GM12878 (cell line): ENCODE measurements at regions not wholly inside any gene's neighbourhood (a gene's known extent, or its start where the extent isn't known, plus 50 kb on each side); places are given as distances from the start of the nearest gene placed in this dataset.

Experiments
- ATAC-seq: fragments of 200-7000 bp; cut with Tn5 transposase; 3 replicates; pipeline ENCODE4 v1.9.1; 2020; ENCODE audit warnings: mild to moderate bottlenecking, moderate library complexity
- BruUV-seq: library from RNA; stranded (reverse); fragments of 400-500 nt; replicated peaks from 2 replicates; lab custom pipeline; 2021; lab: Mats Ljungman, UMichigan
- CTCF ChIA-PET: fragments of 300-600 bp; sonication (Branson Sonifier 250); formaldehyde crosslinking; extraction: SDS; loops from one replicate; lab custom pipeline; 2021; ENCODE audit warnings: inconsistent platforms; lab: Yijun Ruan, JAX
- POLR2A ChIA-PET: fragments of 350-600 bp; formaldehyde crosslinking; extraction: SDS; loops from one replicate; lab custom pipeline; 2021; ENCODE audit warnings: inconsistent platforms; lab: Charles Lee
- RAD21 ChIA-PET: fragments of 300-600 bp; sonication (Branson Sonifier 250); formaldehyde crosslinking; loops from one replicate; lab custom pipeline; 2023; ENCODE audit warnings: antibody characterized with exemption; ENCODE audit not compliant: unreplicated experiment; lab: Charles Lee
- SMC1A ChIA-PET: fragments of 300-600 bp; sonication (Branson Sonifier 250); formaldehyde crosslinking; loops from one replicate; lab custom pipeline; 2023; ENCODE audit not compliant: unreplicated experiment, uncharacterized antibody; lab: Charles Lee
- DNase-seq: peaks from one replicate; pipeline ENCODE4 v3.0.0-alpha.2; 2011; ENCODE audit warnings: low read depth, low spot score
- FAIRE-seq: peaks from 3 replicates; lab custom pipeline; 2011; peaks lifted over from hg19 to GRCh38; lab: Jason Lieb, UNC
- H2AFZ ChIP-seq: 2 replicates; pipeline ENCODE4 v1.6.0; 2011; ENCODE audit warnings: low read depth, low read length, control low read depth; ENCODE audit not compliant: control insufficient read depth
- H3K27ac ChIP-seq: 2 replicates; pipeline ENCODE4 v1.5.1; 2011; ENCODE audit warnings: control low read depth; ENCODE audit not compliant: control insufficient read depth, insufficient read depth
- H3K27me3 ChIP-seq, 2 experiments: replicated peaks in 1 of 2; 2 replicates each; pipeline versions ENCODE4 v1.6.0 to v1.6.1; 2011; ENCODE audit warnings: low read length in 1 of 2; ENCODE audit not compliant: control insufficient read depth in 2 of 2, insufficient read depth in 2 of 2
- H3K36me3 ChIP-seq, 2 experiments: 2 replicates each; pipeline ENCODE4 v1.5.1; 2011; ENCODE audit warnings: low read length in 1 of 2; ENCODE audit not compliant: control insufficient read depth in 2 of 2, insufficient read depth in 2 of 2
- H3K4me1 ChIP-seq: 2 replicates; pipeline ENCODE4 v1.6.1; 2011; ENCODE audit warnings: mild to moderate bottlenecking, low read length, moderate library complexity, mixed read lengths; ENCODE audit not compliant: control insufficient read depth, insufficient read depth
- H3K4me2 ChIP-seq: 2 replicates; pipeline ENCODE4 v1.6.0; 2011; ENCODE audit warnings: control low read depth; ENCODE audit not compliant: control insufficient read depth, insufficient read depth
- H3K4me3 ChIP-seq: fragments of 200-600 bp; sonication (generic); 2 replicates; pipeline ENCODE4 v1.5.1; 2016
- H3K79me2 ChIP-seq: 2 replicates; pipeline ENCODE4 v1.6.0; 2011; ENCODE audit warnings: low read length; ENCODE audit not compliant: control insufficient read depth, insufficient read depth
- H3K9ac ChIP-seq: 2 replicates; pipeline ENCODE4 v1.8.0; 2011; ENCODE audit warnings: low read length, control low read depth, mixed read lengths; ENCODE audit not compliant: control insufficient read depth, insufficient read depth
- H3K9me3 ChIP-seq: replicated peaks from 3 replicates; pipeline ENCODE4 v1.5.1; 2011; ENCODE audit warnings: mild to moderate bottlenecking, low read length; ENCODE audit not compliant: control insufficient read depth, insufficient read depth
- H4K20me1 ChIP-seq: 2 replicates; pipeline ENCODE4 v1.6.0; 2011; ENCODE audit not compliant: control insufficient read depth, insufficient read depth
- IRF4 ChIP-seq: IDR thresholded peaks from 2 replicates; pipeline ENCODE4 v1.6.1; 2011; ENCODE audit warnings: low read depth, low read length
- RCOR1 ChIP-seq: conservative IDR thresholded peaks from 2 replicates; pipeline ENCODE4 v1.6.1; 2012; ENCODE audit warnings: low read depth, low read length, improper control_type of control experiment
- STAT3 ChIP-seq: IDR thresholded peaks from 2 replicates; pipeline ENCODE4 v1.6.1; 2011; ENCODE audit warnings: low read depth, low read length, improper control_type of control experiment
- TCF12 ChIP-seq: IDR thresholded peaks from 2 replicates; pipeline ENCODE4 v1.6.1; 2011; ENCODE audit warnings: low read depth, mild to moderate bottlenecking, low read length
- ZBED1 ChIP-seq: IDR thresholded peaks from 2 replicates; pipeline ENCODE4 v1.6.1; 2016; ENCODE audit warnings: borderline replicate concordance
- ZZZ3 ChIP-seq: IDR thresholded peaks from 2 replicates; pipeline ENCODE4 v1.6.1; 2011; ENCODE audit warnings: low read depth; ENCODE audit not compliant: control insufficient read depth, insufficient read length
- WGBS: methylation state at CpG from one replicate; pipeline ENCODE4 v1.1.6; 2016; ENCODE audit warnings: low lambda C conversion rate; ENCODE audit not compliant: insufficient replicate concordance, insufficient coverage; ENCODE audit errors: missing lambda C conversion rate; 5-methylcytosine and 5-hydroxymethylcytosine counted together
- in situ Hi-C: fragments of 300-500 bp; cut with MboI; formaldehyde crosslinking; loops from 9 replicates; pipeline ENCODE4 v1.14.3; 2018; ENCODE audit warnings: mixed read lengths
- intact Hi-C: fragments of 100-400 bp; cut with micrococcal nuclease; formaldehyde crosslinking; loops from one replicate; pipeline ENCODE4 v1.14.2; 2022; ENCODE audit not compliant: unreplicated experiment
- TF ChIP-seq, protein P1 (sequence below), 3 experiments: IDR thresholded peaks in 2 of 3; conservative IDR thresholded peaks in 1 of 3; 2 replicates each; pipeline ENCODE4 v1.5.1; 2011; ENCODE audit warnings: low read depth in 3 of 3, low read length in 3 of 3, mild to moderate bottlenecking in 3 of 3, control low read depth in 2 of 3, moderate library complexity in 2 of 3, inconsistent platforms in 1 of 3, mixed read lengths in 1 of 3; ENCODE audit not compliant: control insufficient read depth in 2 of 3, insufficient read depth in 1 of 3; ENCODE audit errors: extremely low read depth in 1 of 3
- TF ChIP-seq, protein P2 (sequence below): IDR thresholded peaks from 2 replicates; pipeline ENCODE4 v1.6.1; 2012; ENCODE audit warnings: low read depth, low read length, improper control_type of control experiment
- TF ChIP-seq, protein P3 (sequence below): fragments of 450-650 bp; IDR thresholded peaks from 2 replicates; pipeline ENCODE4 v1.6.1; 2018; ENCODE audit warnings: mild to moderate bottlenecking, low read depth, moderate library complexity; ENCODE audit not compliant: partially characterized antibody
- TF ChIP-seq, protein P4 (sequence below): IDR thresholded peaks from 2 replicates; pipeline ENCODE4 v1.6.1; 2012; ENCODE audit warnings: mild to moderate bottlenecking, low read depth, low read length

DNA sequence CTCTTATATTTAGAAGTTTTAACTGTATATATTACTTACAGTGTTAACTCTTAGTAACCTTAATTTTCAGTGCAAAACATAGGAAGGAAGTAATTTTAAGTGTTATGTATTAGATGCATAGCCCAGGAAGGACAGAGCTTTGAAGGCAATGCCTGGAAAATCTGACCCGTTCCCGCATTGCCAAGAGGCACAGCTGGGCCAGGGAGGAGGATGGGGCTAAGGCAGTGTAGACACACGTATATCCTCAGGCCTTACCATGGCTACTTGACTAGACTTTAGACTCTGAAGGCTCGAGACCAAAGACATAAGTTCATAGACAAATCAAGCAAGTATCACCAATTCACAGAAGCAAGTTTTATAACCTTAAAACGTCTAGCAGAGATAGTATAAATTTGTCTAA lies 1944.2 kb downstream of the OLFM4 start:
- TF ChIP-seq STAT3 (no peak), RCOR1 (no peak), ZBED1 (no peak)
- TF ChIP-seq, protein P1, sequence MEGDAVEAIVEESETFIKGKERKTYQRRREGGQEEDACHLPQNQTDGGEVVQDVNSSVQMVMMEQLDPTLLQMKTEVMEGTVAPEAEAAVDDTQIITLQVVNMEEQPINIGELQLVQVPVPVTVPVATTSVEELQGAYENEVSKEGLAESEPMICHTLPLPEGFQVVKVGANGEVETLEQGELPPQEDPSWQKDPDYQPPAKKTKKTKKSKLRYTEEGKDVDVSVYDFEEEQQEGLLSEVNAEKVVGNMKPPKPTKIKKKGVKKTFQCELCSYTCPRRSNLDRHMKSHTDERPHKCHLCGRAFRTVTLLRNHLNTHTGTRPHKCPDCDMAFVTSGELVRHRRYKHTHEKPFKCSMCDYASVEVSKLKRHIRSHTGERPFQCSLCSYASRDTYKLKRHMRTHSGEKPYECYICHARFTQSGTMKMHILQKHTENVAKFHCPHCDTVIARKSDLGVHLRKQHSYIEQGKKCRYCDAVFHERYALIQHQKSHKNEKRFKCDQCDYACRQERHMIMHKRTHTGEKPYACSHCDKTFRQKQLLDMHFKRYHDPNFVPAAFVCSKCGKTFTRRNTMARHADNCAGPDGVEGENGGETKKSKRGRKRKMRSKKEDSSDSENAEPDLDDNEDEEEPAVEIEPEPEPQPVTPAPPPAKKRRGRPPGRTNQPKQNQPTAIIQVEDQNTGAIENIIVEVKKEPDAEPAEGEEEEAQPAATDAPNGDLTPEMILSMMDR (IDR thresholded peaks at IDR 0.05 in 2 of 3, conservative IDR thresholded peaks at IDR 0.05 in 1 of 3; ENCODE audit: control insufficient read depth in 2 of 3, extremely low read depth in 1 of 3, insufficient read depth in 1 of 3, low read depth in 3 of 3, low read length in 3 of 3): no peak
- no peak overlapping the region for H3K4me3 ChIP-seq
- H3K4me1 ChIP-seq: no peaks in the 10 kb centered on the region
- ChIA-PET SMC1A (no interaction called here), RAD21 (no interaction called here), CTCF (no interaction called here), POLR2A (no interaction called here)
- no peak overlapping the region for H3K27ac ChIP-seq
- no peaks in the 10 kb centered on the region for H3K9me3 ChIP-seq
- no peak for ATAC-seq
- FAIRE-seq: no peak
- no peaks in the 10 kb centered on the region for H3K36me3 ChIP-seq
- intact Hi-C loops: no loop called here
- no peak overlapping the region for H3K4me2 ChIP-seq
- H4K20me1 ChIP-seq: no peaks in the 10 kb centered on the region
- H3K27me3 ChIP-seq: no peaks in the 10 kb centered on the region
- DNase-seq: no peak
- BruUV-seq: no TSS peak
- H2AFZ ChIP-seq: no peak overlapping the region
- no peaks in the 10 kb centered on the region for H3K79me2 ChIP-seq
- whole genome bisulfite sequencing: 22% methylated on average over 5 of the region's 5 CpGs
- in situ Hi-C loops: no loop called here
- no peak overlapping the region for H3K9ac ChIP-seq

DNA sequence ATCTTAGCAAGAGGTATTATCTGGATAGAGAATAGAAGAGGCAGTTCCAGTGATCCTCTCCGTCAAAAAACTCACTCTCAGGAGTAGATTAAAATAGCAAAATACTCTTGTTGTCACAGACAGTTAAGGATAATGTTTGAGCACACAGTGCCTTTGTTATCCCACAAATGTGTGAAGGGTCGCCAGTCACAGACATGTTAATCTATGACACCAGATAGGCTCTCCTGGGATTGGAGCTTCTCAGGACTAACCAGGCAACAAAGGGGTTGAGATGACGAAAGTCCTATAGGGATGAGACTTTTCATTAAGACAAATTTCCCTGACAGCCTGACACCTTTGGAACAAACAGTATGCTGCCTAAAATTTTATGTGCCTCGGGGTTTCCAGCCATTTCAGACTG lies 1947.1 kb downstream of the OLFM4 start:
- DNase-seq (no peak), ATAC-seq (no peak), FAIRE-seq (no peak)
- ChIA-PET POLR2A (no interaction called here), CTCF (no interaction called here), RAD21 (no interaction called here), SMC1A (no interaction called here)
- Histone ChIP-seq H3K9me3 (no peaks in the 10 kb centered on the region), H3K4me1 (no peaks in the 10 kb centered on the region), H2AFZ (no peak overlapping the region), H4K20me1 (no peaks in the 10 kb centered on the region), H3K36me3 (no peaks in the 10 kb centered on the region), H3K79me2 (no peaks in the 10 kb centered on the region), H3K4me3 (no peak overlapping the region), H3K4me2 (no peak overlapping the region), H3K27ac (no peak overlapping the region), H3K27me3 (no peaks in the 10 kb centered on the region), H3K9ac (no peak overlapping the region)
- WGBS: 6% methylated on average over 4 of the region's 4 CpGs
- intact Hi-C loops (no loop called here), in situ Hi-C loops (no loop called here)
- BruUV-seq: no TSS peak
- TF ChIP-seq TCF12: no peak
- TF ChIP-seq IRF4: no peak
- TF ChIP-seq, protein P2, sequence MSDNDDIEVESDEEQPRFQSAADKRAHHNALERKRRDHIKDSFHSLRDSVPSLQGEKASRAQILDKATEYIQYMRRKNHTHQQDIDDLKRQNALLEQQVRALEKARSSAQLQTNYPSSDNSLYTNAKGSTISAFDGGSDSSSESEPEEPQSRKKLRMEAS: no peak
- TF ChIP-seq, protein P3, sequence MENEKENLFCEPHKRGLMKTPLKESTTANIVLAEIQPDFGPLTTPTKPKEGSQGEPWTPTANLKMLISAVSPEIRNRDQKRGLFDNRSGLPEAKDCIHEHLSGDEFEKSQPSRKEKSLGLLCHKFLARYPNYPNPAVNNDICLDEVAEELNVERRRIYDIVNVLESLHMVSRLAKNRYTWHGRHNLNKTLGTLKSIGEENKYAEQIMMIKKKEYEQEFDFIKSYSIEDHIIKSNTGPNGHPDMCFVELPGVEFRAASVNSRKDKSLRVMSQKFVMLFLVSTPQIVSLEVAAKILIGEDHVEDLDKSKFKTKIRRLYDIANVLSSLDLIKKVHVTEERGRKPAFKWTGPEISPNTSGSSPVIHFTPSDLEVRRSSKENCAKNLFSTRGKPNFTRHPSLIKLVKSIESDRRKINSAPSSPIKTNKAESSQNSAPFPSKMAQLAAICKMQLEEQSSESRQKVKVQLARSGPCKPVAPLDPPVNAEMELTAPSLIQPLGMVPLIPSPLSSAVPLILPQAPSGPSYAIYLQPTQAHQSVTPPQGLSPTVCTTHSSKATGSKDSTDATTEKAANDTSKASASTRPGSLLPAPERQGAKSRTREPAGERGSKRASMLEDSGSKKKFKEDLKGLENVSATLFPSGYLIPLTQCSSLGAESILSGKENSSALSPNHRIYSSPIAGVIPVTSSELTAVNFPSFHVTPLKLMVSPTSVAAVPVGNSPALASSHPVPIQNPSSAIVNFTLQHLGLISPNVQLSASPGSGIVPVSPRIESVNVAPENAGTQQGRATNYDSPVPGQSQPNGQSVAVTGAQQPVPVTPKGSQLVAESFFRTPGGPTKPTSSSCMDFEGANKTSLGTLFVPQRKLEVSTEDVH: no peak
- TF ChIP-seq, protein P4, sequence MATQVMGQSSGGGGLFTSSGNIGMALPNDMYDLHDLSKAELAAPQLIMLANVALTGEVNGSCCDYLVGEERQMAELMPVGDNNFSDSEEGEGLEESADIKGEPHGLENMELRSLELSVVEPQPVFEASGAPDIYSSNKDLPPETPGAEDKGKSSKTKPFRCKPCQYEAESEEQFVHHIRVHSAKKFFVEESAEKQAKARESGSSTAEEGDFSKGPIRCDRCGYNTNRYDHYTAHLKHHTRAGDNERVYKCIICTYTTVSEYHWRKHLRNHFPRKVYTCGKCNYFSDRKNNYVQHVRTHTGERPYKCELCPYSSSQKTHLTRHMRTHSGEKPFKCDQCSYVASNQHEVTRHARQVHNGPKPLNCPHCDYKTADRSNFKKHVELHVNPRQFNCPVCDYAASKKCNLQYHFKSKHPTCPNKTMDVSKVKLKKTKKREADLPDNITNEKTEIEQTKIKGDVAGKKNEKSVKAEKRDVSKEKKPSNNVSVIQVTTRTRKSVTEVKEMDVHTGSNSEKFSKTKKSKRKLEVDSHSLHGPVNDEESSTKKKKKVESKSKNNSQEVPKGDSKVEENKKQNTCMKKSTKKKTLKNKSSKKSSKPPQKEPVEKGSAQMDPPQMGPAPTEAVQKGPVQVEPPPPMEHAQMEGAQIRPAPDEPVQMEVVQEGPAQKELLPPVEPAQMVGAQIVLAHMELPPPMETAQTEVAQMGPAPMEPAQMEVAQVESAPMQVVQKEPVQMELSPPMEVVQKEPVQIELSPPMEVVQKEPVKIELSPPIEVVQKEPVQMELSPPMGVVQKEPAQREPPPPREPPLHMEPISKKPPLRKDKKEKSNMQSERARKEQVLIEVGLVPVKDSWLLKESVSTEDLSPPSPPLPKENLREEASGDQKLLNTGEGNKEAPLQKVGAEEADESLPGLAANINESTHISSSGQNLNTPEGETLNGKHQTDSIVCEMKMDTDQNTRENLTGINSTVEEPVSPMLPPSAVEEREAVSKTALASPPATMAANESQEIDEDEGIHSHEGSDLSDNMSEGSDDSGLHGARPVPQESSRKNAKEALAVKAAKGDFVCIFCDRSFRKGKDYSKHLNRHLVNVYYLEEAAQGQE: no peak
- no peak for TF ChIP-seq ZBED1
- no peak for TF ChIP-seq ZZZ3
